GM19099 (cell line): ENCODE measurements at regions not wholly inside any gene's neighbourhood (a gene's known extent, or its start where the extent isn't known, plus 50 kb on each side); places are given as distances from the start of the nearest gene placed in this dataset.

Source experiments
- POLR2A ChIP-seq: IDR thresholded peaks from 3 replicates; pipeline ENCODE4 v1.6.1; 2011; ENCODE audit warnings: low read depth; ENCODE audit not compliant: insufficient read length; ENCODE audit errors: extremely low read depth

DNA sequence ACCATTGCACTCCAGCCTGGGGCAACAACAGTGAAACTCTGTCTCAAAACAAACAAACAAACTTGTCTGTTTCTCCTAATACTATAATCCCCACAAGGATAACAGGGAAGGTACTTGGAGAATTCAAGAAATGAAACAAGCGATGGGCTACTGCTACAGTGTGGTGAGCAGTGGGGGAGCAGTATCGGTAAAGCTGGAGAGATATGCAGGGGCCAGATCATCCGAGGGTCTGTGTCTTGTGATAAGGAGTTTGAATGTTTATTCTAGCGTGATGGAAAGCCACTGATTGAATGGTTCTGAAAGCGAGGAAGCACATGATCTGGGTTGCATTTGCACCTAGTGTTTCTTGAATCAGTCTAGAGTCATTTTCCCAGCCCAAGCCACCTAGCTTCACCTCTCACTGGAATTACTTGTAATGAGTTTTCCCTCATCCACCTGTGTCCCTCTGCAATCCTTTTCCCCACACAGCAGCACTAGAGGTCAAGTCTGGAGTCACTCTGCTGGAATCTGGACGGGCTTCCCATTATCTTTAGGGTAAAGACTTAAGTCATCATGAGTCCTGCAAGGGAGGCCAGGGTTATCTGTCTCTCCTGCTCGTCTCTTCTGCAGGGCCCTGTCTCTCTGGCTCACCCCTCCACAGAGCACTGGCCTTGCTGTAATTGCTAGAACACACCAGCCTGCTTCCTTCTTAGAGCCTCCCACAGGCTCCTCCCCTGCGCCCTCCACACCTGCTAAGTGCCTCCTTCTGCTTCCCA lies 162.3 kb downstream of the KLF5 start:
- no peak for TF ChIP-seq POLR2A

DNA sequence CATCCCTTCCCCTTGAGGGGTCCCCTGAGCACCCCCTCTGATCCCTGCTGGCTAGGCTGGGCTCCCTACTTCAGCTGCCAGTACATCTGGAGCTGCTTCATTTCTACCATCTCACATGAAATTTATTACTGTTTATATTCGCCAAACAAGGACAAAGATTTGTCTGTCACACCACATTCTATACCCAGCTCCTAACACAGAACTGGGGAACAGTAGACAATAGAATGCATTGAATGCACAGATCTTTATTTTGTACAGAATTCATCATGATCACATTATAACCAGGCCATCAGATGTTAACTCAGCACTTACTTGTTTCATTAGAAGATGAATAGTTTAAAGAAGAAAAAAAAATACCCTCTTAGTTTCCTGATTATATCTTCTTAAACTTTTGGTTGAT lies 159.4 kb downstream of the KLF5 start:
- no peak for TF ChIP-seq POLR2A

- TF ChIP-seq POLR2A, result no peak
Measured at GRCh38 chr13:73216381-73216831, 157.6 kb downstream of the KLF5 start.

- no peak for TF ChIP-seq POLR2A
Measured at GRCh38 chr13:73215823-73216222, 157.0 kb downstream of the KLF5 start.

DNA sequence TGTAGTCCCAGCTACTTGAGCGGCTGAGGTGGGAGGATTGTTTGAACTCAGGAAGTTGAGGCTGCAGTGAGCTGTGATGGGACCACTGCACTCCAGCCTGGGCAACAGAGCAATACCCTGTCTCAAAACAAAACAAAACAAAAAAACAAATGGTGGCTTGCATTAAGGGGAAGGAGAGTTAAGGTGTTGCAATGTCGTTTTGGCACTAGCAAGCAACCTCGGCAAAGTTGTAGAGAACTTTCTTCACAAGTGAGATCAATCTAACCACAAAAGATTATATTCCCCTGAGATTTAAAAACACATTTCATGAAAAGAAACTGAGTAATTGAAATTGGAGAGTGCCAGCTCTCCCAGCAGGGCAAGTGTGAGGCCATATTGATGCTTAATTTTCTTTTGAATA lies 153.7 kb downstream of the KLF5 start:
- no peak for TF ChIP-seq POLR2A

GRCh38 chr13:73210218-73210883 lies 151.5 kb downstream of the KLF5 start:
- no peak for TF ChIP-seq POLR2A

DNA sequence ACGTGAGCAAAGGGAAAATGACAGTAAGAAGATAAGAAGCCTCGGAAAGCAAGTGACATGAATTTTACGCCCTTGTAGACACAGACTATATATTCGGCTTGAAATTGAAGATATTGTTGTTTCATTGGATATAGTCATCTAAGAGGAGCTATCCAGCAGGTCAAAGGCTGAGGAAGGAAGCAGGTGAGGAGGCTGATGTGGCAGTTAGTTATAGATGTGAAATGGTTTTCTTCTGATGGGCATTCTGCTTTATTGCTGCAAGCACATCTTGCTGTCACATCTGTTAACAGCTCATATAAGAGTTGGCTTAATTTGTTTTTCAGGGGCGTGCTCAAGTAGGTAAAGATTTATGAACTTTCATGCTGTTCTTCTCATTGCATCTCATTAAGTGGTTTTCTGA lies 146.1 kb downstream of the KLF5 start:
- TF ChIP-seq POLR2A, result no peak

GRCh38 chr13:73201626-73202025 lies 142.8 kb downstream of the KLF5 start:
- TF ChIP-seq POLR2A, result no peak

DNA sequence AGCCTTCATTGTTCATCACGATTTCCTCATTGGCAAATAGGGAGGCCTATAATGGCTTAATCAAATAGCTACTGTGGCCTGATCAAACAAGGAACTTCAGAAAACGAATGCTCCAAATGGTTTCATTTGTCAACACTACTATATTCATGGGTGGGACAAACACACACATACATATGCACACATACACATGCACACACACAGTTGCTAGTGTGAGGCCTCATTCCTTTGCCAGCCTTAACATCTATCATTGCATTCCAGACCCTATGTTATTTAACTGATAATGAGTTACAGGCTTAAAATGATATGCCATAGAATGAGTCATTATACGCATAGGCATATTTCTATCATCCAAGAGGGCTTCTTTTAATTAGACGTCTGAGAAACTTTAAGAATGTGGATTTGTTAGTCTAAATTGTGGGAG lies 140.2 kb downstream of the KLF5 start:
- no peak for TF ChIP-seq POLR2A

- no peak for TF ChIP-seq POLR2A
Measured at GRCh38 chr13:73195091-73195490, 136.3 kb downstream of the KLF5 start.

DNA sequence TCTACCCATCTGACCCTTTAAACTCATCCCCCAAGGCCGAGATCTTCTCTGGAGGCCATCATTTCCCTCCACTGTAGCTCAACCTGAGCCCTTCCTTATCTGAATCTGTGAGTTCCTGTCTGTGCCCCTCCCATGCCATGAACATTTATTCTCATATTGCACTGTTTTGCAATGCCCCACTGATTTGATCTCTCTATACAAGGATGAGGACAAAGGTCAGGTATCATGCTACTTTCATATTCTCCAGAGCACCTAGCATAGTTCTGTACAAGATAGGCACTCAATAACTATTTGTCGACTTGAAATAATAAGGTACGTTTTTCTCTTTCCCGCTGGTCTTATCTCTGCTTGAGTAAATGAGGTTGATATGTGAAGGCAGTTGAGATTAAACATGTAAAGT lies 135.5 kb downstream of the KLF5 start:
- no peak for TF ChIP-seq POLR2A

DNA sequence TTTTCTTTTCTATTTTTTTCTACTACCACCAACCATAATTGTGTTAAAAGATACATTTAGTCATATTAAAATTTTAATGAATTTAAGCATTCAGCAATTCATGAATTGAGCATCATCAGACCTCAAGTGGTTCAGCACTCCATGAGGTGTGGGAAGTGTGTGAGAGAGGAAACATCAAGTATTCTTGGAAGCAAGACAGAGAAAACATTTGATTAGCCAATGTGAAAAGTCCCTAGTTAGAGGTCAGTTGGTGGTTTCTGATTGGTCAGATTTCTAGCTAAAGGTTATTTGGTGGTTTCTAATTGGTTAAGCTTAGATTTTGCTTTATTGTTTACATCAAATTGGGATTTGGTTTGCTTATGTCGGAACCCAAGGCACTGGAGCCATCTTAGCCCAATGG lies 134.7 kb downstream of the KLF5 start:
- TF ChIP-seq POLR2A, result no peak

GRCh38 chr13:73190477-73190876 lies 131.7 kb downstream of the KLF5 start:
- TF ChIP-seq POLR2A, result no peak

- no peak for TF ChIP-seq POLR2A
Measured at GRCh38 chr13:73189776-73190175, 131.0 kb downstream of the KLF5 start.

DNA sequence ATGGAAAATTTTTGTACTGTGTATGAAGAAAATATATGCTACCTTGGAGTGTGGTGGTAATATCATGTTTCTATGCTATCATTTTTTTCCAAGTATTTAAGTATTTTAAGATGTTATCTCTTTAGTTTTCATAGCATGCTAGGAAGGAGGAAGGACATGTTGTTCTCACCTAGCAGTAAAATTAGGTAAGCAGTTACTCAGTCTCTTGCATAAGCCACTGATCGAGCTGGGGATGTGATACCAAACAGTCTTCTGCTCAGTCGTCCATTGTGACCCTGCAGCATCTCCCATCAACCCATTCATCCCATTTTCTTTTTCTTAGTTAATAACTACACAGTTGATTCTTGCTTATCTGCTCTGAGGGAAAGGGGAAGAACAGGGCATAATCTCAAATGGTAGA lies 130.6 kb downstream of the KLF5 start:
- no peak for TF ChIP-seq POLR2A

DNA sequence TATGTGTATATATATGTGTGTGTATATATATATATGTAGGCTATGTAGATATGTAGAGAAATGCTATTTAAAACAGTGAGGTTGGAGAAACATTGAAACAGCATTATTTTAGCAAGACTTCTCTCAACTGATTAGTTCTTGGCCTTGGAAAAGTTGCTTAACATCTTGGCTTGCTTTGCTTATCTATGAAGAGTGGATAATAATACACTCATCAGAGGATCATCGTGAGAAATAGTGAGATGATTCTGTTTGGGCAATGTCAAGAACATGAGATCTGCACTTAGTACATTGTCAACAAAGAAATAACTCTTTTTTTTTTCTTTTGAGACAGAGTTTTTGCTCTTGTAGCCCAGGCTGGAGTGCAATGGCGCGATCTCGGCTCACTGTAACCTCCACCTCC lies 128.3 kb downstream of the KLF5 start:
- TF ChIP-seq POLR2A, result no peak
